HepG2 (cell line): ENCODE measurements at regions not wholly inside any gene's neighbourhood (a gene's known extent, or its start where the extent isn't known, plus 50 kb on each side); places are given as distances from the start of the nearest gene placed in this dataset.
A peak's percentile ranks its signal among the peaks of the same experiment; 100 is the strongest.

Experiments
- CBX1 ChIP-seq: IDR thresholded peaks from one replicate; pipeline ENCODE4 v1.6.1; 2016; ENCODE audit warnings: antibody characterized with exemption, low read depth
- ERF ChIP-seq: IDR thresholded peaks from 2 replicates; pipeline ENCODE4 v1.6.1; 2018; ENCODE audit warnings: missing biosample characterization, missing genetic modification reagents
- NFYB ChIP-seq: sonication (generic); formaldehyde crosslinking; IDR thresholded peaks from 2 replicates; pipeline ENCODE4 v1.4.0; 2020; ENCODE audit warnings: missing genetic modification reagents
- ZNF619 ChIP-seq: sonication (generic); formaldehyde crosslinking; IDR thresholded peaks from 2 replicates; pipeline ENCODE4 v1.4.0; 2020; ENCODE audit warnings: mild to moderate bottlenecking, missing genetic modification reagents
- TF ChIP-seq, protein P1 (sequence below): sonication (generic); formaldehyde crosslinking; IDR thresholded peaks from 2 replicates; pipeline ENCODE4 v1.5.1; 2020; ENCODE audit warnings: mild to moderate bottlenecking, missing genetic modification reagents, borderline replicate concordance
- TF ChIP-seq, protein P2 (sequence below): sonication (generic); formaldehyde crosslinking; IDR thresholded peaks from 2 replicates; pipeline ENCODE4 v1.4.0; 2020; ENCODE audit warnings: mild to moderate bottlenecking, missing genetic modification reagents, borderline replicate concordance
- TF ChIP-seq, protein P3 (sequence below): sonication (generic); formaldehyde crosslinking; IDR thresholded peaks from 2 replicates; pipeline ENCODE4 v1.4.0; 2020; ENCODE audit warnings: missing genetic modification reagents, mild to moderate bottlenecking, borderline replicate concordance
- TF ChIP-seq, protein P4 (sequence below): IDR thresholded peaks from 2 replicates; pipeline ENCODE4 v1.6.1; 2016; ENCODE audit warnings: low read depth, missing genetic modification reagents, missing compliant biosample characterization

DNA sequence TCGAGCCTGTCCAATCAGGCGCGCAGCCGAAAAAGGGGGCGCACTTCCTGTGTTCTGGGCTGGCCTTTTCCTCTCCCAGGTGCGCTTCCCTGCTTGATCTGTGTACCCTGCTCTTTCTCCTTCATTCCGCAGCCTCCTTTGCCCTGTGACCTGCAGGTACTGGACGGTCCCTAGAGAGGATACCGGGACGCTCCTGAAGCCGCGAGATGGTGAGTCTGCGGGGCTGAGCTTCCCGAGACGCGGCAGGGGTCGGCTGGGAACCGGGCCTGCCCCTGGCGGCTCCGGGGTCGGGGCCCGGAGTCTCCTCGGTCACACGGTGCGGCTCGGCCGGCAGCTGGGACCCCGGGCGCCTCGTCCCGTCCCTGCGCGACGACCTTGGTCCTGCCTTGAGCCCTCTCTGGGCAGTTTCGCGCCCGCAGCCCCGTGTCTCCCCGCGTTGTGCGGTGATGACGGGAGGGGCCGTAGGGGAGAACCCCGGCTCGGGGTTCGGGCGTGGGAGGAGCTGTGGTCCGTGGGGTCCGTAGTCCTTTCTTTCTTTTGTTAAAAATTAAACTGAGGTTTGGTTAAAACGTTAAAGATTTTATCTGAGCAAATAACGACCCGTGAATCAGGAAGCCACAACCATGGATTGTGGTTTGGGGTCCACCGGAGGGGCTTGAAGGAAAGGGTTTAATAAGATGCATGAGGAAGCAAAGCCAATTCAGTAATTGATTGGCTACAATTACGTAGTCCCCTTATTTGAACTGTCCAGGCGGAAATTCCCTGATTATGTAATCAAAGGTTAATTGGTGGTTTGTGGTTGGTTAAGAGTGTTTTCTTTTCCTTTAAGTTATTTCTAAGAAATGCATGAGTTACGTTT is 172.8 kb upstream of the ZNF267 start (continued):
- TF ChIP-seq, protein P1, sequence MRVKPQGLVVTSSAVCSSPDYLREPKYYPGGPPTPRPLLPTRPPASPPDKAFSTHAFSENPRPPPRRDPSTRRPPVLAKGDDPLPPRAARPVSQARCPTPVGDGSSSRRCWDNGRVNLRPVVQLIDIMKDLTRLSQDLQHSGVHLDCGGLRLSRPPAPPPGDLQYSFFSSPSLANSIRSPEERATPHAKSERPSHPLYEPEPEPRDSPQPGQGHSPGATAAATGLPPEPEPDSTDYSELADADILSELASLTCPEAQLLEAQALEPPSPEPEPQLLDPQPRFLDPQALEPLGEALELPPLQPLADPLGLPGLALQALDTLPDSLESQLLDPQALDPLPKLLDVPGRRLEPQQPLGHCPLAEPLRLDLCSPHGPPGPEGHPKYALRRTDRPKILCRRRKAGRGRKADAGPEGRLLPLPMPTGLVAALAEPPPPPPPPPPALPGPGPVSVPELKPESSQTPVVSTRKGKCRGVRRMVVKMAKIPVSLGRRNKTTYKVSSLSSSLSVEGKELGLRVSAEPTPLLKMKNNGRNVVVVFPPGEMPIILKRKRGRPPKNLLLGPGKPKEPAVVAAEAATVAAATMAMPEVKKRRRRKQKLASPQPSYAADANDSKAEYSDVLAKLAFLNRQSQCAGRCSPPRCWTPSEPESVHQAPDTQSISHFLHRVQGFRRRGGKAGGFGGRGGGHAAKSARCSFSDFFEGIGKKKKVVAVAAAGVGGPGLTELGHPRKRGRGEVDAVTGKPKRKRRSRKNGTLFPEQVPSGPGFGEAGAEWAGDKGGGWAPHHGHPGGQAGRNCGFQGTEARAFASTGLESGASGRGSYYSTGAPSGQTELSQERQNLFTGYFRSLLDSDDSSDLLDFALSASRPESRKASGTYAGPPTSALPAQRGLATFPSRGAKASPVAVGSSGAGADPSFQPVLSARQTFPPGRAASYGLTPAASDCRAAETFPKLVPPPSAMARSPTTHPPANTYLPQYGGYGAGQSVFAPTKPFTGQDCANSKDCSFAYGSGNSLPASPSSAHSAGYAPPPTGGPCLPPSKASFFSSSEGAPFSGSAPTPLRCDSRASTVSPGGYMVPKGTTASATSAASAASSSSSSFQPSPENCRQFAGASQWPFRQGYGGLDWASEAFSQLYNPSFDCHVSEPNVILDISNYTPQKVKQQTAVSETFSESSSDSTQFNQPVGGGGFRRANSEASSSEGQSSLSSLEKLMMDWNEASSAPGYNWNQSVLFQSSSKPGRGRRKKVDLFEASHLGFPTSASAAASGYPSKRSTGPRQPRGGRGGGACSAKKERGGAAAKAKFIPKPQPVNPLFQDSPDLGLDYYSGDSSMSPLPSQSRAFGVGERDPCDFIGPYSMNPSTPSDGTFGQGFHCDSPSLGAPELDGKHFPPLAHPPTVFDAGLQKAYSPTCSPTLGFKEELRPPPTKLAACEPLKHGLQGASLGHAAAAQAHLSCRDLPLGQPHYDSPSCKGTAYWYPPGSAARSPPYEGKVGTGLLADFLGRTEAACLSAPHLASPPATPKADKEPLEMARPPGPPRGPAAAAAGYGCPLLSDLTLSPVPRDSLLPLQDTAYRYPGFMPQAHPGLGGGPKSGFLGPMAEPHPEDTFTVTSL (CRISPR knock-in tag), result peak; percentile 81; the same call in 1 of the 2 replicates
- peak; percentile 97 for TF ChIP-seq ZNF619
- TF ChIP-seq, protein P2, sequence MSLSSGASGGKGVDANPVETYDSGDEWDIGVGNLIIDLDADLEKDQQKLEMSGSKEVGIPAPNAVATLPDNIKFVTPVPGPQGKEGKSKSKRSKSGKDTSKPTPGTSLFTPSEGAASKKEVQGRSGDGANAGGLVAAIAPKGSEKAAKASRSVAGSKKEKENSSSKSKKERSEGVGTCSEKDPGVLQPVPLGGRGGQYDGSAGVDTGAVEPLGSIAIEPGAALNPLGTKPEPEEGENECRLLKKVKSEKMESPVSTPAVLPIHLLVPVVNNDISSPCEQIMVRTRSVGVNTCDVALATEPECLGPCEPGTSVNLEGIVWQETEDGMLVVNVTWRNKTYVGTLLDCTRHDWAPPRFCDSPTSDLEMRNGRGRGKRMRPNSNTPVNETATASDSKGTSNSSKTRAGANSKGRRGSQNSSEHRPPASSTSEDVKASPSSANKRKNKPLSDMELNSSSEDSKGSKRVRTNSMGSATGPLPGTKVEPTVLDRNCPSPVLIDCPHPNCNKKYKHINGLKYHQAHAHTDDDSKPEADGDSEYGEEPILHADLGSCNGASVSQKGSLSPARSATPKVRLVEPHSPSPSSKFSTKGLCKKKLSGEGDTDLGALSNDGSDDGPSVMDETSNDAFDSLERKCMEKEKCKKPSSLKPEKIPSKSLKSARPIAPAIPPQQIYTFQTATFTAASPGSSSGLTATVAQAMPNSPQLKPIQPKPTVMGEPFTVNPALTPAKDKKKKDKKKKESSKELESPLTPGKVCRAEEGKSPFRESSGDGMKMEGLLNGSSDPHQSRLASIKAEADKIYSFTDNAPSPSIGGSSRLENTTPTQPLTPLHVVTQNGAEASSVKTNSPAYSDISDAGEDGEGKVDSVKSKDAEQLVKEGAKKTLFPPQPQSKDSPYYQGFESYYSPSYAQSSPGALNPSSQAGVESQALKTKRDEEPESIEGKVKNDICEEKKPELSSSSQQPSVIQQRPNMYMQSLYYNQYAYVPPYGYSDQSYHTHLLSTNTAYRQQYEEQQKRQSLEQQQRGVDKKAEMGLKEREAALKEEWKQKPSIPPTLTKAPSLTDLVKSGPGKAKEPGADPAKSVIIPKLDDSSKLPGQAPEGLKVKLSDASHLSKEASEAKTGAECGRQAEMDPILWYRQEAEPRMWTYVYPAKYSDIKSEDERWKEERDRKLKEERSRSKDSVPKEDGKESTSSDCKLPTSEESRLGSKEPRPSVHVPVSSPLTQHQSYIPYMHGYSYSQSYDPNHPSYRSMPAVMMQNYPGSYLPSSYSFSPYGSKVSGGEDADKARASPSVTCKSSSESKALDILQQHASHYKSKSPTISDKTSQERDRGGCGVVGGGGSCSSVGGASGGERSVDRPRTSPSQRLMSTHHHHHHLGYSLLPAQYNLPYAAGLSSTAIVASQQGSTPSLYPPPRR (CRISPR knock-in tag), result peak; percentile 81
- TF ChIP-seq ERF (CRISPR knock-in tag), result peak; percentile 78
- no peak for TF ChIP-seq CBX1
- TF ChIP-seq, protein P3, sequence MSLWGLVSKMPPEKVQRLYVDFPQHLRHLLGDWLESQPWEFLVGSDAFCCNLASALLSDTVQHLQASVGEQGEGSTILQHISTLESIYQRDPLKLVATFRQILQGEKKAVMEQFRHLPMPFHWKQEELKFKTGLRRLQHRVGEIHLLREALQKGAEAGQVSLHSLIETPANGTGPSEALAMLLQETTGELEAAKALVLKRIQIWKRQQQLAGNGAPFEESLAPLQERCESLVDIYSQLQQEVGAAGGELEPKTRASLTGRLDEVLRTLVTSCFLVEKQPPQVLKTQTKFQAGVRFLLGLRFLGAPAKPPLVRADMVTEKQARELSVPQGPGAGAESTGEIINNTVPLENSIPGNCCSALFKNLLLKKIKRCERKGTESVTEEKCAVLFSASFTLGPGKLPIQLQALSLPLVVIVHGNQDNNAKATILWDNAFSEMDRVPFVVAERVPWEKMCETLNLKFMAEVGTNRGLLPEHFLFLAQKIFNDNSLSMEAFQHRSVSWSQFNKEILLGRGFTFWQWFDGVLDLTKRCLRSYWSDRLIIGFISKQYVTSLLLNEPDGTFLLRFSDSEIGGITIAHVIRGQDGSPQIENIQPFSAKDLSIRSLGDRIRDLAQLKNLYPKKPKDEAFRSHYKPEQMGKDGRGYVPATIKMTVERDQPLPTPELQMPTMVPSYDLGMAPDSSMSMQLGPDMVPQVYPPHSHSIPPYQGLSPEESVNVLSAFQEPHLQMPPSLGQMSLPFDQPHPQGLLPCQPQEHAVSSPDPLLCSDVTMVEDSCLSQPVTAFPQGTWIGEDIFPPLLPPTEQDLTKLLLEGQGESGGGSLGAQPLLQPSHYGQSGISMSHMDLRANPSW, result peak; percentile 87
- TF ChIP-seq, protein P4, sequence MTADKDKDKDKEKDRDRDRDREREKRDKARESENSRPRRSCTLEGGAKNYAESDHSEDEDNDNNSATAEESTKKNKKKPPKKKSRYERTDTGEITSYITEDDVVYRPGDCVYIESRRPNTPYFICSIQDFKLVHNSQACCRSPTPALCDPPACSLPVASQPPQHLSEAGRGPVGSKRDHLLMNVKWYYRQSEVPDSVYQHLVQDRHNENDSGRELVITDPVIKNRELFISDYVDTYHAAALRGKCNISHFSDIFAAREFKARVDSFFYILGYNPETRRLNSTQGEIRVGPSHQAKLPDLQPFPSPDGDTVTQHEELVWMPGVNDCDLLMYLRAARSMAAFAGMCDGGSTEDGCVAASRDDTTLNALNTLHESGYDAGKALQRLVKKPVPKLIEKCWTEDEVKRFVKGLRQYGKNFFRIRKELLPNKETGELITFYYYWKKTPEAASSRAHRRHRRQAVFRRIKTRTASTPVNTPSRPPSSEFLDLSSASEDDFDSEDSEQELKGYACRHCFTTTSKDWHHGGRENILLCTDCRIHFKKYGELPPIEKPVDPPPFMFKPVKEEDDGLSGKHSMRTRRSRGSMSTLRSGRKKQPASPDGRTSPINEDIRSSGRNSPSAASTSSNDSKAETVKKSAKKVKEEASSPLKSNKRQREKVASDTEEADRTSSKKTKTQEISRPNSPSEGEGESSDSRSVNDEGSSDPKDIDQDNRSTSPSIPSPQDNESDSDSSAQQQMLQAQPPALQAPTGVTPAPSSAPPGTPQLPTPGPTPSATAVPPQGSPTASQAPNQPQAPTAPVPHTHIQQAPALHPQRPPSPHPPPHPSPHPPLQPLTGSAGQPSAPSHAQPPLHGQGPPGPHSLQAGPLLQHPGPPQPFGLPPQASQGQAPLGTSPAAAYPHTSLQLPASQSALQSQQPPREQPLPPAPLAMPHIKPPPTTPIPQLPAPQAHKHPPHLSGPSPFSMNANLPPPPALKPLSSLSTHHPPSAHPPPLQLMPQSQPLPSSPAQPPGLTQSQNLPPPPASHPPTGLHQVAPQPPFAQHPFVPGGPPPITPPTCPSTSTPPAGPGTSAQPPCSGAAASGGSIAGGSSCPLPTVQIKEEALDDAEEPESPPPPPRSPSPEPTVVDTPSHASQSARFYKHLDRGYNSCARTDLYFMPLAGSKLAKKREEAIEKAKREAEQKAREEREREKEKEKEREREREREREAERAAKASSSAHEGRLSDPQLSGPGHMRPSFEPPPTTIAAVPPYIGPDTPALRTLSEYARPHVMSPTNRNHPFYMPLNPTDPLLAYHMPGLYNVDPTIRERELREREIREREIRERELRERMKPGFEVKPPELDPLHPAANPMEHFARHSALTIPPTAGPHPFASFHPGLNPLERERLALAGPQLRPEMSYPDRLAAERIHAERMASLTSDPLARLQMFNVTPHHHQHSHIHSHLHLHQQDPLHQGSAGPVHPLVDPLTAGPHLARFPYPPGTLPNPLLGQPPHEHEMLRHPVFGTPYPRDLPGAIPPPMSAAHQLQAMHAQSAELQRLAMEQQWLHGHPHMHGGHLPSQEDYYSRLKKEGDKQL, result peak; percentile 18; the same call in 1 of the 2 replicates
- TF ChIP-seq NFYB (CRISPR knock-in tag), result peak; percentile 93
